ENCODE measurements at regions not wholly inside any gene's neighbourhood (a gene's known extent, or its start where the extent isn't known, plus 50 kb on each side); places are given as distances from the start of the nearest gene placed in this dataset.

GRCh38 chr14:94885481-94886155 is 115.7 kb upstream of the GSC start:
- DNase-seq, result no peak

GRCh38 chr14:94884616-94885230 is 114.8 kb upstream of the GSC start:
- DNase-seq, result no peak

GRCh38 chr14:94882401-94882800 is 112.5 kb upstream of the GSC start:
- no peak for DNase-seq

- no peak for DNase-seq
Measured at GRCh38 chr14:94880876-94881275, 111.0 kb upstream of the GSC start.

GRCh38 chr14:94880106-94880505 is 110.2 kb upstream of the GSC start:
- DNase-seq, result no peak

GRCh38 chr14:94879537-94879936 is 109.6 kb upstream of the GSC start:
- DNase-seq, result no peak

- no peak for DNase-seq
Measured at GRCh38 chr14:94876306-94876705, 106.4 kb upstream of the GSC start.

GRCh38 chr14:94875256-94875655 is 105.3 kb upstream of the GSC start:
- no peak for DNase-seq

GRCh38 chr14:94868772-94869072 is 98.8 kb upstream of the GSC start:
- DNase-seq, result no peak

GRCh38 chr14:94867946-94868771 is 98.2 kb upstream of the GSC start:
- no peak for DNase-seq

GRCh38 chr14:94867209-94867608 is 97.3 kb upstream of the GSC start:
- no peak for DNase-seq

- DNase-seq, result no peak
Measured at GRCh38 chr14:94864387-94865195, 94.7 kb upstream of the GSC start.

- DNase-seq, result no peak
Measured at GRCh38 chr14:94863366-94863765, 93.5 kb upstream of the GSC start.

- DNase-seq, result no peak
Measured at GRCh38 chr14:94857950-94858349, 88.0 kb upstream of the GSC start.

- no peak for DNase-seq
Measured at GRCh38 chr14:94853920-94854319, 84.0 kb upstream of the GSC start.

- no peak for DNase-seq
Measured at GRCh38 chr14:94850309-94851211, 80.6 kb upstream of the GSC start.

- DNase-seq, result no peak
Measured at GRCh38 chr14:94844593-94845152, 74.8 kb upstream of the GSC start.

- DNase-seq, result no peak
Measured at GRCh38 chr14:94840467-94840866, 70.6 kb upstream of the GSC start.

- no peak for DNase-seq
Measured at GRCh38 chr14:94839348-94839747, 69.4 kb upstream of the GSC start.

GRCh38 chr14:94836849-94837248 is 66.9 kb upstream of the GSC start:
- no peak for DNase-seq

GRCh38 chr14:94833633-94834032 is 63.7 kb upstream of the GSC start:
- no peak for DNase-seq

- no peak for DNase-seq
Measured at GRCh38 chr14:94831085-94831484, 61.2 kb upstream of the GSC start.

Data from T-helper 2 cell (primary cell).